ENCODE measurements at regions not wholly inside any gene's neighbourhood (a gene's known extent, or its start where the extent isn't known, plus 50 kb on each side); places are given as distances from the start of the nearest gene placed in this dataset.

DNA sequence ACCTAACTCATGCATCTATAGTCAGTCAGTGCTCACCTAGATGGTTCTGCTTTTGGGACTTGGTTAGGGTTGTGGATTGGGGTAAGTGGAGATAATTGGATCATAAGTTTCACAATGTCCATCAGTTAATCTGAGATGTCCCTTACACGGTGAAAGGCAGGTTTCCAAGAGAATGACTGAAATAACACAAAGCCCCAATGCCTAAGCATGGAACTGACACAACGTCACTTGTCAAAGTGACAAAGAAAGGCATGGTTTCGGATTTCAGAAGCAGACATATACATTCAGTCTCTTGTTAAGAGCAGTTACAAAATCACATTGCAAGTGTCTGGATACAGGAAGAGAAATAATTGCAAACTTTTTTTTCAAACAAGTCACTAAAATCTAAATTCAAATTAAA is 1456.9 kb downstream of the TECRL start:
- Histone ChIP-seq H2AFZ (ENCODE audit: control insufficient read depth, low read length) (no peak overlapping the region), H3K9me1 (ENCODE audit: control insufficient read depth, extremely low read depth, insufficient read depth, low read length) (no peaks in the 10 kb centered on the region), H3K4me3 (ENCODE audit: control insufficient read depth in 2 of 3, extremely low read depth in 1 of 3, insufficient read depth in 2 of 3, low read depth in 1 of 3, low read length in 3 of 3) (no peak overlapping the region), H3K9me3 (ENCODE audit: control insufficient read depth, low read depth, low read length) (no peaks in the 10 kb centered on the region), H3K4me1 (ENCODE audit: control insufficient read depth, extremely low read depth, insufficient read depth, low read length) (no peaks in the 10 kb centered on the region), H3K79me2 (ENCODE audit: control insufficient read depth, insufficient read depth, low read length) (no peaks in the 10 kb centered on the region), H4K20me1 (ENCODE audit: control insufficient read depth, extremely low read depth, insufficient read depth, low read length) (no peaks in the 10 kb centered on the region), H3K27ac (ENCODE audit: control insufficient read depth, insufficient read depth, low read length) (no peak overlapping the region), H3K36me3 (ENCODE audit: control insufficient read depth in 2 of 2, extremely low read depth in 1 of 2, insufficient read depth in 2 of 2, low read length in 2 of 2) (no peaks in the 10 kb centered on the region), H3K27me3 (ENCODE audit: control insufficient read depth, extremely low read depth, insufficient read depth, low read length) (no peaks in the 10 kb centered on the region), H3K9ac (ENCODE audit: control insufficient read depth, extremely low read depth, insufficient read depth, low read length) (no peak overlapping the region), H3K4me2 (ENCODE audit: control insufficient read depth, extremely low read depth, insufficient read depth, low read depth, low read length) (no peak overlapping the region)
- dilution Hi-C loops (cut with MboI; ENCODE audit: extremely low pct_ligation_motif_present, low sequenced_read_pairs), result no loop called here
- DNase-seq (ENCODE audit: low read depth, low spot score) (no peak), FAIRE-seq (no peak)
- TF ChIP-seq CTCF (optimal IDR thresholded peaks at IDR 0.05 in 1 of 3, IDR thresholded peaks at IDR 0.05 in 1 of 3, conservative IDR thresholded peaks at IDR 0.05 in 1 of 3; ENCODE audit: extremely low read depth in 1 of 3, insufficient read depth in 2 of 3, low read length in 3 of 3) (no peak), EZH2 (IDR thresholded peaks at IDR 0.05; ENCODE audit: low read length) (no peak)

GRCh38 chr4:62948108-62948507 is 1461.1 kb downstream of the TECRL start:
- Histone ChIP-seq H2AFZ (ENCODE audit: control insufficient read depth, low read length) (no peak overlapping the region), H3K79me2 (ENCODE audit: control insufficient read depth, insufficient read depth, low read length) (no peaks in the 10 kb centered on the region), H3K9me3 (ENCODE audit: control insufficient read depth, low read depth, low read length) (no peaks in the 10 kb centered on the region), H3K4me3 (ENCODE audit: control insufficient read depth in 2 of 3, extremely low read depth in 1 of 3, insufficient read depth in 2 of 3, low read depth in 1 of 3, low read length in 3 of 3) (no peak overlapping the region), H3K4me2 (ENCODE audit: control insufficient read depth, extremely low read depth, insufficient read depth, low read depth, low read length) (no peak overlapping the region), H3K36me3 (ENCODE audit: control insufficient read depth in 2 of 2, extremely low read depth in 1 of 2, insufficient read depth in 2 of 2, low read length in 2 of 2) (no peaks in the 10 kb centered on the region), H3K4me1 (ENCODE audit: control insufficient read depth, extremely low read depth, insufficient read depth, low read length) (no peaks in the 10 kb centered on the region), H3K27ac (ENCODE audit: control insufficient read depth, insufficient read depth, low read length) (no peak overlapping the region), H3K9ac (ENCODE audit: control insufficient read depth, extremely low read depth, insufficient read depth, low read length) (no peak overlapping the region), H3K27me3 (ENCODE audit: control insufficient read depth, extremely low read depth, insufficient read depth, low read length) (no peaks in the 10 kb centered on the region), H4K20me1 (ENCODE audit: control insufficient read depth, extremely low read depth, insufficient read depth, low read length) (no peaks in the 10 kb centered on the region), H3K9me1 (ENCODE audit: control insufficient read depth, extremely low read depth, insufficient read depth, low read length) (no peaks in the 10 kb centered on the region)
- FAIRE-seq (no peak), DNase-seq (ENCODE audit: low read depth, low spot score) (no peak)
- dilution Hi-C loops (cut with MboI; ENCODE audit: extremely low pct_ligation_motif_present, low sequenced_read_pairs), result no loop called here
- TF ChIP-seq EZH2 (IDR thresholded peaks at IDR 0.05; ENCODE audit: low read length) (no peak), CTCF (optimal IDR thresholded peaks at IDR 0.05 in 1 of 3, IDR thresholded peaks at IDR 0.05 in 1 of 3, conservative IDR thresholded peaks at IDR 0.05 in 1 of 3; ENCODE audit: extremely low read depth in 1 of 3, insufficient read depth in 2 of 3, low read length in 3 of 3) (no peak)

Data from keratinocyte (primary cell).